GM19455 (cell line): ENCODE measurements at regions not wholly inside any gene's neighbourhood (a gene's known extent, or its start where the extent isn't known, plus 50 kb on each side); places are given as distances from the start of the nearest gene placed in this dataset.
"Not testable (repeated sequence)": the region's sequence is repeated elsewhere in the genome, so short reads cannot be mapped to it uniquely, and the experiment has no call there.

ENCODE experiments used
- ATAC-seq: cut with Tn5 transposase; IDR thresholded peaks from one replicate; pipeline ENCODE4 v1.9.1; 2021; ENCODE audit not compliant: unreplicated experiment

DNA sequence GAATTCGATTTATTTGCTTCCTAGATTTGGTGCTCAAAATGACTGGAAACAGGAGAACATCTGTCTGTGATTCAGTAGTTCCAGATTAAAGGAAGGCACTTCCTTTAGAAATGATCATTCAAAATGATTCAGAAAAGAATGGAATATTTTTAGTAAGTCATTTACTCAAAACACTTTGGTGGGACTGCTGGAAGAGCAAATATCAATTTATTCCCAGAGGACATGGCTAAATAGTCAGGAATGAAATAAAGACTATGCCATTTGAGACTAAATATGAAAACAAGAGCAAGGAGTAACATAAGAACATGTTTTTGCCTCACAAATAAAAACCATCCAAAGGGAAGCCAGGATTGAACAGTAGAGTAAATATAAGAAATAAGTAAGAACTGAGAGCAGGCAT lies 138.6 kb upstream of the RASA1 start:
- no peak for ATAC-seq

DNA sequence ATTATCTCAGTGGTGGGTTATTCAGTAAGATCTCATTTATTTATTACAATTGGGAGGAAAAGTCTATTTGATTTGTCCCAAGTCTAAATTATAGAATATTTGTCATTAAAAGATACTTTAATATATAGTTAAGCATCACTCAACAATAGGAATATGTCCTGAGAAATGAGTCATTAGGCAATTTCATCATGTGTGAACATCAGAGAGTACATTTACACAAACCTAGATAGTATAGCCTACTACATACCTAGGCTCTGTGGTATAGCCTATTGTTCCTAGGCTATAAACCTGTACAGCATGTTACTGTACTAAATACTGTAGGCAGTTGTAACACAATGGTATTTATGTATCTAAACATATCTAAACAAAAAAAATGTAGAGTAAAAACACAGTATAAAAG lies 135.0 kb upstream of the RASA1 start:
- ATAC-seq = no peak

DNA sequence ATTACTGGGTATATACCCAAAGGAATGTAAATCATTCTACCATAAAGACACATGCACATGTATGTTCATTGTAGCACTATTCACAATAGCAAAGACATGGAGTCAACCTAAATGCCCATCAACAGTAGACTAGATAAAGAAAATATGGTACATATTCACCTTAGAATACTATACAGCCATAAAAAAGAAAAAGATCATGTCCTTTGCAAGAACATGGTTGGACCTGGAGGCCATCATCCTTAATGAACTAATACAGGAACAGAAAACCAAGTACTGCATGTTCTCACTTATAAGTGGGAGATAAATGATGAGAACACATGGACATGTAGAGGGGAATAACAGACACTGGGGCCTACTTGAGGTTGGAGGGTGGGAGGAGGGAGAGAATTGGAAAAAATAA lies 133.2 kb upstream of the RASA1 start:
- not testable (repeated sequence) for ATAC-seq

DNA sequence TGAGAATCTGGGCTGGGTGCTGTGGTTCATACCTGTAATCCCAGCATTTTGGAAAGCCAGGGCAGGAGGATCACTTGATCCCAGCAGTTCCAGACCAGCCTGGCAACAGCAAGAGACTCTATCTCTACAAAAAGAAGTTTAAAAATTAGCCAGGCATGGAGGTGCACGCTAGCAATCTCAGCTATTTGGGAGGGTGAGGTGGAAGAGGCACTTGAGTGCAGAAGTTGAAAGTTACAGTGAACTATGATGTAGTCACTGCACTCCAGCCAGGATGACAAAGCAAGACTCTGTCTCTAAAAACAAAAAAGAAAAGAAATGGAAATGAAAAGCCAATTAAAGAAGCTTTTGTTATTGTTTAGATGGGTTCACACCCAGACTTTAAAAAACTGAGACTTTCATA lies 131.6 kb upstream of the RASA1 start:
- no peak for ATAC-seq

DNA sequence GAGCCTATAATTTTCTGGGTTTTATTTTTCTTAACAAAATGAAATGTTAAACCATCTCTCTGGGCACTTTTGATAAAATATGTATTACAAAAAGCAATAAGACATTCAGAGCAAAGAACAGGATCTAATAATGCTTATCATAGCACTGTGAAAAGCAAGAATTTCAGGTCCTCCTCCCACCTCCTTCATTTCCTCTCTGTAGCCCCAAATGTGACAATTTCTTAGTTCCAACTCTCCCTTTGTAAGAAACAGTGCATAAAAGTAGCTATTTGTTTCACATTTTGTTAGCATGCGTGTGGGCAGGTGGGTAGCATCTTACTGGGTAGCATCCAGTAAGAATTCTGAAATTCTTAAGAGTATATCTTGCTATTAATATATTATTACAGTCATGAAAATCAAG lies 130.9 kb upstream of the RASA1 start:
- ATAC-seq = no peak

DNA sequence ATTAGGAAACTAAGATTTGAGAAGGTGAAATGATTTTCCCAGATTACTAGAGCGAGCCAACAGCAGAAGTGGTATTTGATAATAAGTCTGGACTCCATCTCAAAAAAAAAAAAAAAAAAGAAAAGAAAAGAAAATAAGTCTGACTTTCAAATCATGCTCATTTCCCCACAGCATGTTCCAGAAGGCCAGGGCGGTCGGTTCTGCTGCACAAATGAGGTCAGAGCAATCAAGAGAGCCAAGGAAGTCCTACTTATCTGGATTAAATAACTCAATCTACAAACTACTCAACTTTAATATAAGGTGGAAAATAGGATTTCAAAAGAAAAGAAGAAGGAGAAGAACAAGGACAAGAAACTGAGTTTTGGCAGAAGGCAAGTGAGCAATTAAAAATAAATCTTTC lies 130.4 kb upstream of the RASA1 start:
- ATAC-seq = no peak

DNA sequence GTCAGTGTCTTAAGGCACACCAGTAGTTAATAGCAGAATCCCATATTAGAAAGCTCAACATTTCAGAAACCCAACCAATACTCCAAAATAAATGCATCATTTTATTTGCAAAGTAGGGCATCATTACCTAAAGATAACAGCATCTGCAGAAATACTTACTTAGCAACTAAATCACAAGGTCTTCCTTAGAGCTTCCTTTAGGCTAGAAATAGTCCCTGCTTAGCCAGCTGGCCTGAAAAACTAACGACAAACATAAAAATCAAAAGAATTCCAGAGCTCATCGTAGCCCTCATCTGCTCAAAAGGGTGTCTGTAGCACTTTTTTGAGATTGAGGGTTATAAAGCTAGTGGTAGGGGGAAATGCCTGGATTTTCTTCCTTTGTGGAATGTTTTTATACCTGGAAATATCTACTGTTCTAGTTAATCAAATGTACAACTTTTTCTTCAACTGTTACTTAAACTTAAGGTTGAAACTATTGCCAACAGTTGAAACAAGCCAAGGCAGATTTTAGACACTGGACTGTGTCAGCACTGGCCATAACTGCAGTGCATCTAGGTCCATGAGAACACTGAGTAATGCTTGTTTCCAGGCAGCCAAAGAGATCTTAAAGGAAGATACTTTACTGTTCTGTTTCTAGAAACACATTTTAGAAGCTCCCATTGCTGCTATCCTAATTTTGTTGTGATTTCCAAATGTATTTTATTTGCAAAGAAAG lies 129.4 kb upstream of the RASA1 start:
- ATAC-seq = no peak

DNA sequence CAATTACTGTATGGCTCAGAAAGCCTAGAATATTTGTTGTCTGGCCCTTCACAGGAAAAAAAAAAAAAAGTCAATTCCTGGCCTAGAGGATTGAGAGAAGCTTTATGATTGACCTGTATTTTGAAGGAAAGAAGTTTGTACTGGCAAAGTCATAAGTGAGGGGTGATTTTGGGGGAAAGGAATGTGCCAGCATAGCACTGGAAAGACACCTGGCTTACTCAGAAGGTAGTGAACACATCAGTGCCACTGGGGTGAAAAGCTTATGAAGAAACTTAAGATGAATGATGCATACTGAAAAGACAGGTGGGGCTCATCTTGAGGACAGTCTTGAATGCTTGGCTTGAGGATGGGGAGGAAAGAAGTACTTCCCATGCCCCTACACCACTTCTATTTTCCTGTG lies 127.9 kb upstream of the RASA1 start:
- ATAC-seq = no peak

DNA sequence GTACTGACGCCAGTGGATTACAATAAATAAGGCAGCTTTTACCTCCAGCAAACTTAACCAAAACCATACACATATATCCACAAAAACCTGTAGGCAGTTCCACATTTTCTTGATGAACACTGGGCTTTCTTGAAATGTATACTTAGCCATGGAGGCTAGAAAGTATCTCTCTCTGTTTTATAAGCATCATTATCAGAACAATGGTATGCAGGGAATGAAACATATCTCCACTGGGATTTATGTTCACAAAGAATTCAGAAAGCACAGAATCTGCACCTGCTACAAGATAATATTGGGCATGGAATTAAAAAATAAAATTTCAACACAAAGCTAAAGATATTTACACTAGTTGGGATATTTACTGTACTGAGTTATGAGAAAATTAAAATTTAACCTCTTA lies 126.1 kb upstream of the RASA1 start:
- no peak for ATAC-seq

DNA sequence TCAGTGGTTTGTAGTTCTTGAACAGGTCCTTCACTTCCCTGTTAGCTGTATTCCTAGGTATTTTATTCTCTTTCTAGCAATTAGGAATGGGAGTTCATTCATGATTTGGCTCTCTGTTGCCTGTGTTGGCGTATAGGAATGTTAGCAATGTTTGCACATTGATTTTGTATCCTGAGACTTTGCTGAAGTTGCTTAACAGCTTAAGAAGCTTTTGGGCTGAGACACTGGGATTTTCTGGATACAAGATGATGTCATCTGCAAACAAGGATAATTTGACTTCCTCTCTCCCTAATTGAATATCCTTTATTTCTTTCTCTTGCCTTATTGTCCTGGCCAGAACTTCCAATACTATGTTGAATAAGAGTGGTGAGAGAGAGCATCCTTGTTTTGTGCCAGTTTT lies 121.8 kb upstream of the RASA1 start:
- ATAC-seq = not testable (repeated sequence)

DNA sequence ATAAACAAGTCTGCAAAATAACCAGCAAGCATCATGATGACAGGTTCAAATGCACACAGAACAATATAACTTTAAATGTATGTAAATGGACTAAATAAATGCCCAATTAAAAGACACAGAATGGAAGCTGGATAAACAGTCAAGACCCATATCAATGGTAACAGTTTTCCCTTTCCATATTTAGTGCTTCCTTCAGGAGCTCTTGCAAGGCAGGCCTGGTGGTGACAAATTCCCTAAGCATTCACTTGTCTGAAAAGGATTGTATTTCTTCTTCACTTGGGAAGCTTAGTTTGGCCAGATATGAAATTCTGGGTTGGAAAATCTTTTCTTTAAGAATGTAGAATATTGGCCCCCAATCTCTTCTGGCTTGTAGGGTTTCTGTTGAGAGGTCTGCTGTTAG lies 120.2 kb upstream of the RASA1 start:
- ATAC-seq = no peak

DNA sequence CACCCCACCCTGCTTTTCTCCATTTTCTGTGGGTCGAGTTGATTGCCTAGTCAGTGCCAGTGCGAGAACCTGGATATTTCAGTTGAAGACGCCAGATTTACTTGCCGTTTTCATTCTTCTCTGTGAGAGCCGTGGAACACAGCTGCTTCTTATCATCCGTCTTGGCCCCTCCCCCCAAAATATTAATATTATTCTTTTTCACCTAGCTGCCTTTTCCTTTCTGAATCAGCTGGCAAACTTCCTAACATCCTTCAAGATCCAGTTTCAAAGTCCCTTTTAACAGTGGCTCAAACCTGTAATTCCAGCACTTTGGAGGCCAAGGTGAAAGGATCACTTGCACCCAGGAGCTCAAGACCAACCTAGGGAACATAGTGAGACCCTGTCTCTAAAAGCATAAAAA lies 117.1 kb upstream of the RASA1 start:
- no peak for ATAC-seq

DNA sequence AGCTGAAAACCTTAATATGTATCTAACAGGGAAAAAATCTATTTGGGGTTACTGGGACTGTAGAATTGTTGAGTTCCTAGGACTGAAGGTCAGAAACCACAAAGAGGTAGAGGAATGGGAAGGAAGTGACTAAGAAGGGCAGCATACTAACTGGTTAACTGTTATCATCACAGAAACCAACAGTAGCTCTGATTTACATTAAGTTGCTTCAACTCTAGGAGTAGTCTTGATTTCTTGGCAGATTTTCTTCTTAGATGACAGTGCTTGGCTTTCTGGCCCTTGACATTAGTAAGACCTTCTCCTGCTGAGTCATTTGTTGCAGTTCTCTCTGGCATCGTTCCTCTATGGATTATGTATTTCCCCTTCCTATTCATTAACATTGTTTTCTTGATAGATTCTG lies 116.1 kb upstream of the RASA1 start:
- no peak for ATAC-seq

DNA sequence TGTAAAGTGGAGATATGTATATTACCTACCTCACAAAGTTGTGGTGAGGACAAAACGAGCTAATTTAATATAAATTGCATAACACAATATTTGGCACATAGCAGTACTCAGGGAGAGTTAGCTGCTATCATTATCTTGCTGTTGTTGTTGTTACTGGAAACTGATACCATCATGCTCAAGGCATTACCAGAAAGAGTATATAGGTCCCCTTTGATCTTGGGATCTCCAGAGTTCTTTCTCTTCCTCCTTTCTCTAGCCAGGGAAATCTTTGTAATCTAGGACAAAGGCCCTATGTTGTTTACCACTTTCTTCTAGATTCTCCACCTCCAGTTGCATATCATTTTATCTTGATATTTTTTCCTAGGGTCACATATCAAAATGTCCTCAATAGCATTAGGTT lies 114.8 kb upstream of the RASA1 start:
- no peak for ATAC-seq

DNA sequence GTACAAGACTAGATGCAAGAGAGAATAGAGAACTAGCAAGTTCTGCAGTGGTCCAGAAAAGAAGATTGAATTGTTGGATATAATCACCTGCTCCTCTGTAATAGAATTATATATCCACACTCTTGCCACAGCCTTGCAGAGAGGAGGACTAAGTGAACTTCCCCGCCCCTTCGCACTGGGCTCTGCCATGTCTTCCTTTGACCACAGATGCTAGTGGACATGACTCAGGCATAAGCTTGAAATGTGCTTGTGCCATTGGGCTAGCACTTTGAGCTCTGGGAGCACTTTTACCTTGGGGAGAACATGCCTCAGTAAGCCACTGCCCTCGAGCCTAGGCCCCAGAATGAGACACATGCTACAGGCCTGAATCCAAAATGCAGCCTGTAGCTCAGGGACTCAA lies 113.5 kb upstream of the RASA1 start:
- ATAC-seq = no peak

DNA sequence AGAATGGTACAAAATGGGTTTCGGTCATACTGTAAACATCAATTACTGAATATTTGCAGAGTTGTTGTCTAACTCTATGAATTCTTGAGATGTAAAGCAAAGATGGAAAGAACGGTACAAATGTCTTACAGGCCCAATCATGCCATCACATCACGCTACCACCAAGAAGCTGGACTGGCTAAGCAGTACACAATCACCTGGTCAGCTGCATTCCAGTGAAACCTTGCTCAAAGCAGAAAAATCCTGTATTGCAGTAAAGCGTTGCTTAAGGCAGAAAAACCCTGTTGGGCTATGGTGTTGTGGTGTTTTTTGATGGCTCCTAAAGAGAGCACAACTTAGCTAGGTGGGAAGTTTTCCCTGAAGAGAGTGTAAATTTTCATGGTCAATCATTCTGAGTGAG lies 112.6 kb upstream of the RASA1 start:
- ATAC-seq = no peak

DNA sequence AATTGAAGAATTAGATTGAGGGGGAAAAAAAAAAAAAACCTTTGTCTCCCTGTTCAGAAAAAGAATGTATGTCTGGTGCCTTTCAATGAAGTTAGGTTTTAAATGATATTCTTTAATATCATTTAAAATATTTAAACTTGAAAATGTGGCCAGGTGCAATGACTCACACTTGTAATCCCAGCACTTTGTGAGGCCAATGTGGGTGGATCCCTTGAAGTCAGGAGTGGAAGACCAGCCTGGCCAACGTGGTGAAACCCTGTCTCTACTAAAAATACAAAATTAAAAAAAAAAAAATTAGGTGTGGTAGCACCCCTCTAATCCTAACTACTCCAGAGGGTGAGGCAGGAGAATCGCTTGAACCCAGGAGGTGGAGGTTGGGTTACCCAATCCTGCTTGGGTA lies 111.1 kb upstream of the RASA1 start:
- ATAC-seq = no peak

DNA sequence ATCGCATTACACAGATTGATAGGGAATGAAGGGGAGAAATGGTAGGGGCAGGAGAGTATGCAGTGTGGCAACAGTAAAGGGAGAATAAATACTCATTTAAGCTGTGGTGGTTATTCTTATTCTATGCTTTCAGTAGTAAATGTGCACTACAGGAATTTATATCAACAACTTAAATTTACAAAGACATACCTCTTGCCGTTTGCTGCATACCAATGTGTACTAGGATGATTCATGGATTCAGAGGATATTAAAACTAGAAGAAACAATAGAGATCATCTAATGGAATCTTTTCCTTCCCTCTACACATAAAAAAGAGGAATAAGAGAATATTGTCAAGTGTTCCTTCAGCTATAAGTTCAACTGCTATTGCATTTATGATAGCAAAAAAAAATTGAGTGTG lies 103.3 kb upstream of the RASA1 start:
- no peak for ATAC-seq

DNA sequence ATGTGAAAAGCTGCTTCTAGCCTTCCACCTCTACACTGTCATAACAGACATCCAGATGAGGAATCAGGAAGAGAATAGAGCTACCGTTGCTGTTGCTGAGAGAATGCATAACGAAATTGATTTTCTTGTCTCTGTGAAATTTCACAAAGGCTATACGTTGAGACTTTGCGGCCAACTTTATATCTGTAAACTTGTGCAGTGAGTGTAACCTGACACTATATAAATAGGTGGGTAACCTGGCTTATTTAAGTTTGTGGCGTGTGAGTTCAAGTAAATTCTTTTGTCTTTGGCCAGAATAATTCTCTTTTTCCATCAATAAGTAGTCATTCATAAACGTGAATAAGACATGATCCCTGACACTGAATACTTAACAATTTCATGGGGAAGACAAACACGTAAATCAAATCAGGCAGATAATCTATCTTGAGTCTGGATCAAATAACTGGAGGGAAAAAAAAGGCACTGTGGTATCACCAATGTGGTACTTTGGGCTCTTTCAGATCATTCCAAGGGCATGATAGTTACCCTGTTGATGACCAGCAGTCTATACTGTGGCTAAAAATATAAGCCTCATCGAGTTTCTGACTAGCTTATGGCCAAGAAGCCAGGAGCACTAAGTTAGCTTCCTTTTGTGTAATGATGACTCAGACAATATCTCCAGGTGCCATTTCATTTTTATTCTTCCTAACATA lies 98.2 kb upstream of the RASA1 start:
- ATAC-seq = no peak

DNA sequence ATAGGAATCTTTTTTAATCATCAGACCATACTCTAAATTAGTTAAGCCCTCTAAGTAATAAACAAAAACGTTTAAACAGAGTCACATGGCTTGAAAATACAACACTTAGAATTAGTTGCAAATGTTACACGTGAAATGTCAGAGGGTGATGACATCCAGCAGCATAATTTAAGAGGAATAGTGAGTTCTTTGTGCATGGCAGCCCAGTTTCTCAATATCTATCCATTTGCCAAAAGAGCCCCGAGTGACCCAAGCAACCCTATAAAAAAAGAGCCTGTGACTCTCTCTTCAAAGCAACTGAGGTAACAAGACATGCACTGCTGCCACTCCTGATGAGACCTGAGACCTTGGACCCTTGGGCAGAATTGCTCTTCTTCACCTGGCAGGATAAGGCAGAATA lies 96.9 kb upstream of the RASA1 start:
- no peak for ATAC-seq

DNA sequence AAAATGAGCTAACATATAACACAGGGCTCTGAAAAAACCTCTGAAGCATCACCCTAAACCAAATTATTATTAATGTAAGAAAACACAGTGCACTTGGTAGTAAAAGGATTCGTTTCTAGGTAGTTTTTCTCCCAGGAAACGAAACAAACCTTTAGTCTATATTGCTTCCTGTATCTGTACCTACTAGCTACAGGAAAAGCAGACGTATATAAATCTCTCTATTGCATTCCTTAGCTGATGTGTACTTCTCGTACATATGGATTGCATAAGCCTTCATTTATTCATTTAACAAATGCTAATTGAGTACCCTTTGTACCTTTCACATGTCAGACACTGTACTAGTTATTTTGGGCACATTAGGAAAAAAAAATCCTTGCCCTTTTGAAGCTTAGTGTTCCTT lies 85.0 kb upstream of the RASA1 start:
- ATAC-seq = no peak

DNA sequence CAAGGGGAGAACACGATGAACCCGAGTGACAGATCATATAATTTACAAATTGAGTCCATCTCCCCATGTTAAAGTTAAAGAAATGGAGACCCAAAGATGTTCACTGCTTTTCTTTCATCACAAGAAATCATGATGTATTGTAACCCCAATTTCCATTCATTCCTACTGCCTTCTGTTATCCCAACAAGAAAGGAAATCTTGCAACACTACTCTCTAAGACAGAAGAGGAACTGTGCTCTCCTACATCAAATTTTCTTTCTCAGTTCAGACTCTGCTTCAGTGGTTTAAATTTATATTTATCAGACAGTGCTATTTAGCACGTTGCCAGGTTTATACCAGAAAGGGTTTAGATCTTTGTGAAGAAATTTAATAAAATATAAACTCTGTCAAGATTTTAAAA lies 83.8 kb upstream of the RASA1 start:
- no peak for ATAC-seq

DNA sequence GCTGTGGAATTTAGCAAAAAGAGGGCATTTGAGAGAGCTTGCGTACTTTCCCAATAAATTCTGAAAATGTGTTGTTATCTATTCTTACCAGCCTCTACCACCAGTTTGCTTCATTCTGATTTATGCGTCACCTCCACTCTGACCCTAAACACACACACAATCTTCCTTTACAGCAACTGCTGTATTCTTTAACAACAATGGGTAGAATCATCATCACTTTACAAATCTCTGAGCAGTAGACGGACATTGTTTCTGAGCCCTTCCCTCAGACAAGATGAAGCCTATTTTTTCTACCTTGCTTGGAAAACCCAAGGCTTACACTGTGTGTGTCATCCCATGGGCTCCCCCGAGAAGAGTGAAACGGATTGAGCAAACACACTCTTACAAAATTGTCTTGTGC lies 83.1 kb upstream of the RASA1 start:
- ATAC-seq = no peak
